EH (cell line): ENCODE measurements at regions not wholly inside any gene's neighbourhood (a gene's known extent, or its start where the extent isn't known, plus 50 kb on each side); places are given as distances from the start of the nearest gene placed in this dataset.
"Not testable (repeated sequence)": the region's sequence is repeated elsewhere in the genome, so short reads cannot be mapped to it uniquely, and the experiment has no call there.

ENCODE experiments used
- DNase-seq: peaks from one replicate; pipeline ENCODE4 v3.0.0-alpha.2; 2015; ENCODE audit warnings: low read depth

- DNase-seq = no peak
Observed at GRCh38 chr14:44453433-44454171, 53.5 kb downstream of the FSCB start.

- not testable (repeated sequence) for DNase-seq
Observed at GRCh38 chr14:44450232-44450631, 56.9 kb downstream of the FSCB start.

- no peak for DNase-seq
Observed at GRCh38 chr14:44449680-44450079, 57.4 kb downstream of the FSCB start.

GRCh38 chr14:44448951-44449358, 58.1 kb downstream of the FSCB start:
- DNase-seq = no peak

GRCh38 chr14:44446965-44447364, 60.1 kb downstream of the FSCB start:
- no peak for DNase-seq

GRCh38 chr14:44444454-44444853, 62.6 kb downstream of the FSCB start:
- DNase-seq = no peak

- no peak for DNase-seq
Observed at GRCh38 chr14:44438936-44439335, 68.1 kb downstream of the FSCB start.

- no peak for DNase-seq
Observed at GRCh38 chr14:44438221-44438620, 68.9 kb downstream of the FSCB start.

GRCh38 chr14:44436458-44436857, 70.6 kb downstream of the FSCB start:
- DNase-seq = no peak

GRCh38 chr14:44428231-44428945, 78.7 kb downstream of the FSCB start:
- DNase-seq = no peak

GRCh38 chr14:44422699-44423098, 84.4 kb downstream of the FSCB start:
- no peak for DNase-seq

GRCh38 chr14:44420226-44420625, 86.9 kb downstream of the FSCB start:
- no peak for DNase-seq

GRCh38 chr14:44418856-44419255, 88.2 kb downstream of the FSCB start:
- DNase-seq = no peak

- no peak for DNase-seq
Observed at GRCh38 chr14:44417809-44418208, 89.3 kb downstream of the FSCB start.

- DNase-seq = no peak
Observed at GRCh38 chr14:44414646-44415045, 92.4 kb downstream of the FSCB start.

GRCh38 chr14:44412858-44413569, 94.1 kb downstream of the FSCB start:
- DNase-seq = no peak

- DNase-seq = no peak
Observed at GRCh38 chr14:44405011-44405486, 102.0 kb downstream of the FSCB start.

GRCh38 chr14:44404599-44404998, 102.5 kb downstream of the FSCB start:
- DNase-seq = no peak

GRCh38 chr14:44404036-44404435, 103.0 kb downstream of the FSCB start:
- no peak for DNase-seq

- no peak for DNase-seq
Observed at GRCh38 chr14:44403193-44403592, 103.9 kb downstream of the FSCB start.

- DNase-seq = no peak
Observed at GRCh38 chr14:44396226-44396625, 110.9 kb downstream of the FSCB start.

GRCh38 chr14:44392984-44393383, 114.1 kb downstream of the FSCB start:
- no peak for DNase-seq

- DNase-seq = no peak
Observed at GRCh38 chr14:44388306-44388705, 118.8 kb downstream of the FSCB start.
